K562 (cell line): ENCODE measurements at regions not wholly inside any gene's neighbourhood (a gene's known extent, or its start where the extent isn't known, plus 50 kb on each side); places are given as distances from the start of the nearest gene placed in this dataset.

ENCODE experiments used
- ATAC-seq: fragments of 200-7000 bp; cut with Tn5 transposase; 3 replicates; pipeline ENCODE4 v1.9.1; 2020; ENCODE audit warnings: moderate library complexity
- BruUV-seq: library from RNA; stranded (reverse); fragments of 400-500 nt; replicated peaks from 2 replicates; lab custom pipeline; 2021; lab: Mats Ljungman, UMichigan
- CTCF ChIA-PET: fragments of 300-600 bp; formaldehyde crosslinking; extraction: SDS; loops from one replicate; lab custom pipeline; 2021; ENCODE audit warnings: low intra/inter-chr PET ratio; lab: Yijun Ruan, JAX
- POLR2A ChIA-PET: fragments of 300-600, 350-650 bp; sonication (Branson Sonifier 250); formaldehyde crosslinking; extraction: SDS; loops from one replicate; lab custom pipeline; 2021; ENCODE audit warnings: antibody characterized with exemption, inconsistent platforms; lab: Yijun Ruan, JAX
- DNase-seq, 4 experiments: peaks; one replicate each; pipeline versions ENCODE4 v3.0.0 to v3.0.0-alpha.2; 2011 to 2018; ENCODE audit warnings: low spot score in 3 of 4, mixed read lengths in 3 of 4; ENCODE audit errors: extremely low read depth in 1 of 4
- FAIRE-seq: peaks from 2 replicates; lab custom pipeline; 2011; peaks lifted over from hg19 to GRCh38; lab: Jason Lieb, UNC
- H2AFZ ChIP-seq: 2 replicates; pipeline ENCODE4 v1.6.0; 2011; ENCODE audit warnings: low read depth, low read length, control low read depth, inconsistent platforms
- H3K27ac ChIP-seq: fragments of 200-600 bp; 3 replicates; pipeline ENCODE4 v1.8.0; 2011; ENCODE audit warnings: low read depth, mild to moderate bottlenecking, control low read depth, inconsistent platforms, low read length, moderate library complexity, mixed read lengths; ENCODE audit errors: extremely low read depth
- H3K27me3 ChIP-seq, 2 experiments: fragments of 300-600 bp in 1 of 2; 2 replicates in 1 of 2; 3 replicates in 1 of 2; pipeline versions ENCODE4 v1.6.0 to v1.8.0; 2011; ENCODE audit warnings: inconsistent platforms in 2 of 2, low read length in 2 of 2, mild to moderate bottlenecking in 1 of 2, mixed read lengths in 1 of 2, moderate library complexity in 1 of 2; ENCODE audit not compliant: control insufficient read depth in 2 of 2, insufficient read depth in 2 of 2
- H3K36me3 ChIP-seq: fragments of 300-600 bp; 3 replicates; pipeline ENCODE4 v1.8.0; 2011; ENCODE audit warnings: mild to moderate bottlenecking, low read length, inconsistent platforms; ENCODE audit not compliant: control insufficient read depth, insufficient read depth
- H3K4me1 ChIP-seq, 2 experiments: fragments of 200-600 bp in 1 of 2; replicated peaks in 1 of 2; 2 replicates in 1 of 2; 3 replicates in 1 of 2; pipeline versions ENCODE4 v1.5.1 to v1.8.0; 2011; ENCODE audit warnings: inconsistent platforms in 2 of 2, low read length in 2 of 2, mild to moderate bottlenecking in 1 of 2, mixed read lengths in 1 of 2, moderate library complexity in 1 of 2; ENCODE audit not compliant: control insufficient read depth in 2 of 2, insufficient read depth in 2 of 2
- H3K4me2 ChIP-seq: 2 replicates; pipeline ENCODE4 v1.6.1; 2011; ENCODE audit warnings: low read length, control low read depth, inconsistent platforms, mixed read lengths; ENCODE audit not compliant: insufficient read depth
- H3K4me3 ChIP-seq: fragments of 200-600 bp; sonication (generic), shearing (Covaris generic); 2 replicates; pipeline ENCODE4 v1.5.1; 2016; ENCODE audit warnings: control low read depth, inconsistent platforms
- H3K79me2 ChIP-seq: fragments of 200-600 bp; 3 replicates; pipeline ENCODE4 v1.8.0; 2011; ENCODE audit warnings: low read length, inconsistent platforms; ENCODE audit not compliant: control insufficient read depth, insufficient read depth
- H3K9ac ChIP-seq, 2 experiments: 2 replicates each; pipeline versions ENCODE4 v1.6.0 to v1.6.1; 2011; ENCODE audit warnings: low read depth in 2 of 2, low read length in 2 of 2, control low read depth in 1 of 2, inconsistent platforms in 1 of 2, mild to moderate bottlenecking in 1 of 2, mixed read lengths in 1 of 2; ENCODE audit not compliant: insufficient read depth in 1 of 2
- H3K9me1 ChIP-seq: one replicate; pipeline ENCODE4 v1.6.0; 2011; ENCODE audit warnings: inconsistent platforms, mild to moderate bottlenecking, low read length, moderate library complexity; ENCODE audit not compliant: control insufficient read depth, insufficient read depth
- H3K9me3 ChIP-seq: replicated peaks from 2 replicates; pipeline ENCODE4 v1.5.1; 2011; ENCODE audit warnings: low read depth, low read length, inconsistent platforms; ENCODE audit not compliant: control insufficient read depth, insufficient read depth
- H4K20me1 ChIP-seq: replicated peaks from 2 replicates; pipeline ENCODE4 v1.6.1; 2011; ENCODE audit warnings: low read length, inconsistent platforms, mixed read lengths; ENCODE audit not compliant: control insufficient read depth, insufficient read depth
- CLOCK ChIP-seq: fragments of 250-450 bp; sonication (Bioruptor Pico); IDR thresholded peaks from 2 replicates; pipeline ENCODE4 v1.4.0; 2020; ENCODE audit warnings: mild to moderate bottlenecking, moderate library complexity, borderline replicate concordance
- EP300 ChIP-seq: IDR thresholded peaks from 2 replicates; pipeline ENCODE4 v1.6.1; 2012; ENCODE audit warnings: low read length, improper control_type of control experiment
- HDAC2 ChIP-seq: fragments of 450-650 bp; IDR thresholded peaks from 2 replicates; pipeline ENCODE4 v1.6.1; 2016; ENCODE audit warnings: mild to moderate bottlenecking
- LARP7 ChIP-seq: fragments of 450-650 bp; IDR thresholded peaks from 2 replicates; pipeline ENCODE4 v1.6.1; 2016
- PATZ1 ChIP-seq: fragments of 250-450 bp; sonication (Bioruptor Pico); IDR thresholded peaks from 2 replicates; pipeline ENCODE4 v1.5.0; 2020; ENCODE audit warnings: mild to moderate bottlenecking, borderline replicate concordance
- POLR3A ChIP-seq: IDR thresholded peaks from 2 replicates; pipeline ENCODE4 v1.6.1; 2011; ENCODE audit warnings: borderline replicate concordance, mild to moderate bottlenecking, moderate library complexity; ENCODE audit not compliant: insufficient read length, insufficient read depth; ENCODE audit errors: extremely low read depth
- STAT5B ChIP-seq: fragments of 250-450 bp; sonication (Bioruptor Pico); IDR thresholded peaks from 2 replicates; pipeline ENCODE4 v1.8.0; 2021; ENCODE audit warnings: mild to moderate bottlenecking, inconsistent platforms
- TCF7 ChIP-seq: sonication (generic); IDR thresholded peaks from 2 replicates; pipeline ENCODE4 v1.6.1; 2016; ENCODE audit warnings: antibody characterized with exemption, borderline replicate concordance
- VEZF1 ChIP-seq: fragments of 200-800 bp; sonication (Bioruptor generic); IDR thresholded peaks from 2 replicates; pipeline ENCODE4 v1.6.1; 2017; ENCODE audit warnings: missing genetic modification characterization, missing compliant biosample characterization
- ZNF551 ChIP-seq: fragments of 250-450 bp; sonication (Bioruptor Pico); IDR thresholded peaks from 2 replicates; pipeline ENCODE4 v1.5.0; 2021; ENCODE audit warnings: mild to moderate bottlenecking, moderate library complexity
- ZNF668 ChIP-seq: fragments of 250-450 bp; sonication (Bioruptor Pico); IDR thresholded peaks from 2 replicates; pipeline ENCODE4 v1.8.0; 2022; ENCODE audit warnings: mild to moderate bottlenecking, inconsistent platforms
- WGBS: fragments of 100-300 bp; shearing (Covaris generic); methylation state at CpG from one replicate; pipeline ENCODE4 v1.1.6; 2016; ENCODE audit warnings: low coverage, mixed read lengths; ENCODE audit not compliant: insufficient coverage; ENCODE audit errors: missing lambda C conversion rate; 5-methylcytosine and 5-hydroxymethylcytosine counted together
- in situ Hi-C: fragments of 300-500 bp; cut with MboI; formaldehyde crosslinking; loops from 4 replicates; pipeline ENCODE4 v1.15.0; 2018; ENCODE audit warnings: inconsistent platforms, mixed read lengths
- intact Hi-C: fragments of 100-400 bp; cut with micrococcal nuclease; formaldehyde crosslinking; loops from 2 replicates; pipeline ENCODE4 v1.14.2; 2022
- TF ChIP-seq, protein P1 (sequence below): fragments of 450-650 bp; IDR thresholded peaks from 2 replicates; pipeline ENCODE4 v1.7.0; 2016; ENCODE audit warnings: borderline replicate concordance
- TF ChIP-seq, protein P2 (sequence below): fragments of 450-650 bp; IDR thresholded peaks from 2 replicates; pipeline ENCODE4 v1.7.1; 2018; ENCODE audit warnings: mild to moderate bottlenecking, low read depth; ENCODE audit not compliant: partially characterized antibody

GRCh38 chr4:27272217-27272616 is 411.6 kb downstream of the STIM2 start:
- no peak overlapping the region for H3K4me2 ChIP-seq
- no peaks in the 10 kb centered on the region for H3K9me3 ChIP-seq
- no peaks in the 10 kb centered on the region for H3K27me3 ChIP-seq
- H3K9me1 ChIP-seq = no peaks in the 10 kb centered on the region
- CTCF ChIA-PET = no interaction called here
- POLR2A ChIA-PET = no interaction called here
- WGBS = 0% methylated on average over 1 of the region's 1 CpG
- no peak for FAIRE-seq
- no TSS peak for BruUV-seq
- no peak for DNase-seq
- H2AFZ ChIP-seq = no peak overlapping the region
- H3K79me2 ChIP-seq = no peaks in the 10 kb centered on the region
- H3K27ac ChIP-seq = no peak overlapping the region
- no peak overlapping the region for H3K4me3 ChIP-seq
- no peak for ATAC-seq
- in situ Hi-C loops = no loop called here
- H3K9ac ChIP-seq = no peak overlapping the region
- no peaks in the 10 kb centered on the region for H3K4me1 ChIP-seq
- intact Hi-C loops = no loop called here
- H3K36me3 ChIP-seq = no peaks in the 10 kb centered on the region
- no peaks in the 10 kb centered on the region for H4K20me1 ChIP-seq
- TF ChIP-seq EP300 (no peak), HDAC2 (no peak), ZNF668 (CRISPR knock-in tag) (no peak), STAT5B (CRISPR knock-in tag) (no peak), VEZF1 (CRISPR knock-in tag) (no peak), PATZ1 (CRISPR knock-in tag) (no peak), ZNF551 (CRISPR knock-in tag) (no peak), CLOCK (CRISPR knock-in tag) (no peak), TCF7 (no peak), POLR3A (no peak), LARP7 (no peak)
- TF ChIP-seq, protein P1, sequence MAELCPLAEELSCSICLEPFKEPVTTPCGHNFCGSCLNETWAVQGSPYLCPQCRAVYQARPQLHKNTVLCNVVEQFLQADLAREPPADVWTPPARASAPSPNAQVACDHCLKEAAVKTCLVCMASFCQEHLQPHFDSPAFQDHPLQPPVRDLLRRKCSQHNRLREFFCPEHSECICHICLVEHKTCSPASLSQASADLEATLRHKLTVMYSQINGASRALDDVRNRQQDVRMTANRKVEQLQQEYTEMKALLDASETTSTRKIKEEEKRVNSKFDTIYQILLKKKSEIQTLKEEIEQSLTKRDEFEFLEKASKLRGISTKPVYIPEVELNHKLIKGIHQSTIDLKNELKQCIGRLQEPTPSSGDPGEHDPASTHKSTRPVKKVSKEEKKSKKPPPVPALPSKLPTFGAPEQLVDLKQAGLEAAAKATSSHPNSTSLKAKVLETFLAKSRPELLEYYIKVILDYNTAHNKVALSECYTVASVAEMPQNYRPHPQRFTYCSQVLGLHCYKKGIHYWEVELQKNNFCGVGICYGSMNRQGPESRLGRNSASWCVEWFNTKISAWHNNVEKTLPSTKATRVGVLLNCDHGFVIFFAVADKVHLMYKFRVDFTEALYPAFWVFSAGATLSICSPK = no peak
- TF ChIP-seq, protein P2, sequence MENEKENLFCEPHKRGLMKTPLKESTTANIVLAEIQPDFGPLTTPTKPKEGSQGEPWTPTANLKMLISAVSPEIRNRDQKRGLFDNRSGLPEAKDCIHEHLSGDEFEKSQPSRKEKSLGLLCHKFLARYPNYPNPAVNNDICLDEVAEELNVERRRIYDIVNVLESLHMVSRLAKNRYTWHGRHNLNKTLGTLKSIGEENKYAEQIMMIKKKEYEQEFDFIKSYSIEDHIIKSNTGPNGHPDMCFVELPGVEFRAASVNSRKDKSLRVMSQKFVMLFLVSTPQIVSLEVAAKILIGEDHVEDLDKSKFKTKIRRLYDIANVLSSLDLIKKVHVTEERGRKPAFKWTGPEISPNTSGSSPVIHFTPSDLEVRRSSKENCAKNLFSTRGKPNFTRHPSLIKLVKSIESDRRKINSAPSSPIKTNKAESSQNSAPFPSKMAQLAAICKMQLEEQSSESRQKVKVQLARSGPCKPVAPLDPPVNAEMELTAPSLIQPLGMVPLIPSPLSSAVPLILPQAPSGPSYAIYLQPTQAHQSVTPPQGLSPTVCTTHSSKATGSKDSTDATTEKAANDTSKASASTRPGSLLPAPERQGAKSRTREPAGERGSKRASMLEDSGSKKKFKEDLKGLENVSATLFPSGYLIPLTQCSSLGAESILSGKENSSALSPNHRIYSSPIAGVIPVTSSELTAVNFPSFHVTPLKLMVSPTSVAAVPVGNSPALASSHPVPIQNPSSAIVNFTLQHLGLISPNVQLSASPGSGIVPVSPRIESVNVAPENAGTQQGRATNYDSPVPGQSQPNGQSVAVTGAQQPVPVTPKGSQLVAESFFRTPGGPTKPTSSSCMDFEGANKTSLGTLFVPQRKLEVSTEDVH = no peak
